SK-N-SH treated with all-trans-retinoic acid at 6 μM for 48 hours (cell line): ENCODE measurements at regions not wholly inside any gene's neighbourhood (a gene's known extent, or its start where the extent isn't known, plus 50 kb on each side); places are given as distances from the start of the nearest gene placed in this dataset.

Source experiments
- ATAC-seq: fragments of 200-7000 bp; cut with Tn5 transposase; 3 replicates; pipeline ENCODE4 v1.9.1; 2020; ENCODE audit warnings: mild to moderate bottlenecking, moderate library complexity
- ARNTL ChIP-seq: fragments of 450-650 bp; formaldehyde crosslinking; IDR thresholded peaks from 2 replicates; pipeline ENCODE4 v1.5.0; 2020; ENCODE audit warnings: low read depth, mild to moderate bottlenecking, moderate library complexity, borderline replicate concordance
- CSDC2 ChIP-seq: fragments of 250-450 bp; sonication (Bioruptor Pico); IDR thresholded peaks from 2 replicates; pipeline ENCODE4 v1.5.0; 2020; ENCODE audit warnings: mild to moderate bottlenecking, moderate library complexity
- ESRRG ChIP-seq: fragments of 250-450 bp; sonication (Bioruptor Pico); IDR thresholded peaks from 2 replicates; pipeline ENCODE4 v1.6.1; 2021; ENCODE audit warnings: mild to moderate bottlenecking
- ISL1 ChIP-seq: fragments of 250-450 bp; sonication (Bioruptor Pico); IDR thresholded peaks from 2 replicates; pipeline ENCODE4 v2.1.2; 2022; ENCODE audit warnings: mild to moderate bottlenecking, moderate library complexity
- PPARA ChIP-seq: fragments of 250-450 bp; sonication (Bioruptor Pico); IDR thresholded peaks from 2 replicates; pipeline ENCODE4 v1.5.0; 2020; ENCODE audit warnings: mild to moderate bottlenecking, borderline replicate concordance
- RARB ChIP-seq: fragments of 250-450 bp; sonication (Bioruptor Pico); IDR thresholded peaks from 2 replicates; pipeline ENCODE4 v1.8.0; 2021; ENCODE audit warnings: mild to moderate bottlenecking, moderate library complexity
- SNAI2 ChIP-seq: fragments of 250-450 bp; sonication (Bioruptor Pico); IDR thresholded peaks from 2 replicates; pipeline ENCODE4 v1.5.0; 2020; ENCODE audit warnings: mild to moderate bottlenecking, moderate library complexity
- TCF4 ChIP-seq: fragments of 250-450 bp; sonication (Bioruptor Pico); IDR thresholded peaks from 2 replicates; pipeline ENCODE4 v1.8.0; 2021; ENCODE audit warnings: mild to moderate bottlenecking, moderate library complexity, borderline replicate concordance
- TOX ChIP-seq: fragments of 250-450 bp; sonication (Bioruptor Pico); IDR thresholded peaks from 2 replicates; pipeline ENCODE4 v1.8.0; 2021; ENCODE audit warnings: mild to moderate bottlenecking, moderate library complexity, borderline replicate concordance
- ZC3H10 ChIP-seq: fragments of 250-450 bp; sonication (Bioruptor Pico); IDR thresholded peaks from 2 replicates; pipeline ENCODE4 v1.5.1; 2021; ENCODE audit warnings: mild to moderate bottlenecking, moderate library complexity
- ZFP3 ChIP-seq: fragments of 250-450 bp; sonication (Bioruptor Pico); IDR thresholded peaks from 2 replicates; pipeline ENCODE4 v1.5.0; 2020; ENCODE audit warnings: mild to moderate bottlenecking, moderate library complexity
- ZFP30 ChIP-seq: fragments of 450-650 bp; formaldehyde crosslinking; IDR thresholded peaks from 2 replicates; pipeline ENCODE4 v1.5.0; 2022; ENCODE audit warnings: mild to moderate bottlenecking, moderate library complexity
- ZNF8 ChIP-seq: fragments of 450-650 bp; formaldehyde crosslinking; IDR thresholded peaks from 2 replicates; pipeline ENCODE4 v1.5.0; 2020; ENCODE audit warnings: mild to moderate bottlenecking, moderate library complexity
- TF ChIP-seq, protein P1 (sequence below): fragments of 250-450 bp; sonication (Bioruptor Pico); IDR thresholded peaks from 2 replicates; pipeline ENCODE4 v1.5.1; 2021; ENCODE audit warnings: mild to moderate bottlenecking, moderate library complexity
- TF ChIP-seq, protein P2 (sequence below): fragments of 250-450 bp; sonication (Bioruptor Pico); IDR thresholded peaks from 2 replicates; pipeline ENCODE4 v1.8.0; 2020; ENCODE audit warnings: mild to moderate bottlenecking, moderate library complexity, borderline replicate concordance
- TF ChIP-seq, protein P3 (sequence below): fragments of 250-450 bp; sonication (Bioruptor Pico); IDR thresholded peaks from 2 replicates; pipeline ENCODE4 v1.8.0; 2021; ENCODE audit warnings: low read depth, mild to moderate bottlenecking, moderate library complexity, borderline replicate concordance
- TF ChIP-seq, protein P4 (sequence below): fragments of 250-450 bp; sonication (Bioruptor Pico); IDR thresholded peaks from 2 replicates; pipeline ENCODE4 v1.5.0; 2020; ENCODE audit warnings: mild to moderate bottlenecking, moderate library complexity
- TF ChIP-seq, protein P5 (sequence below): fragments of 250-450 bp; sonication (Bioruptor Pico); IDR thresholded peaks from 2 replicates; pipeline ENCODE4 v1.5.1; 2020; ENCODE audit warnings: low read depth, mild to moderate bottlenecking, moderate library complexity

DNA sequence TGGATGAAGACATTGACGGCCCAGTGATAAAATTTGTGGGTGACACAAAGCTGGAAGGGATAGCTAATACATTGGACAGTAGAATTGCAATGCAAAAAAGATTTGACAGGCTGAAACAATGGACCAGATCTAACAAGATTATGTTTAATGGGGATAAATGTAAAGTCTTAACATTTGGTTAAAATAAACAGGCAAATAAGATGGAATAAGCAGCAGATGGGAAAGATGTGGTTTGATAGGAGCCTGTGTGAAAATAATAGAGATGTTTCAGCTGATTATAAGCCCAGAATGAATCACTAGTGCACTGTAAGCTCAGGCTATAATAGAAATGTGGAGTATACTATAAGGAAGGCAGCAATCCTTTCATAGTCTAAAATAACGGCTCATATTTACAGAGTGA, 66.2 kb upstream of the NHLH2 start:
- TF ChIP-seq ESRRG (CRISPR knock-in tag) (no peak), TOX (CRISPR knock-in tag) (no peak), TCF4 (CRISPR knock-in tag) (peak; percentile 53; the same call in 1 of the 2 replicates)

DNA sequence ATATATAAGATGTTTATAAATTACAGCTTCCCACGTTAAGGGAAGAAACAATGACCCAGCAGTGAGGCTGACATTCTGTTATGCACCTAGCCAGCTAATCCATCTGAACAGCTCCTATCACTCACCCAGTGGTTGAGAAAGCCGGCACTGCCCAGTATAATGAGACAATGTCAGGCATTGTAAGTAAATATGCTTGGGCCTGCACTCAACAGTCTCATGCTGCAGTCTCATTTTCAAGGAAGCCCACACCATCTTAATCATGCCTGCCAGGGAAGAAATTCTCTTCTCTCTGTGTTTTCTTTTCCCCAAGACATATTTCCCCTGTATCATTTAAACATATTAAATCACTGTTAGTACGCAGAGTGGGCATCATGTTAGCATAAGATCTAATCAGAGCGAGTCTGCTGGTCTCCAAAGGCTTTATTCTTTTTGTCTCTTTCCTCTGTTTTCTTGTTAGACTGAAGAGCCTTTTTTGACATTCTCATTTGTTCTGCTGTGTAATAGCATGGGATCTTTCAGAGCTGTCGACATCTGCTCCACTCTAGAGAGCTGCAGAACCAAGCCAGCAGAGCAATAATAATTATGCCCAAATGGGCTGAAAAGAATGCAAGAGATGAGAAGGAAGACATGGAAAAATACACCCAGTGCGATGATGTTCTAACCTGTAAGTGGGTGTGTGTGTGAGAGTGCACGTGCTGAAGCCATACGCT, 67.6 kb upstream of the SLC22A15 start:
- ATAC-seq = no peak
- TF ChIP-seq CSDC2 (CRISPR knock-in tag) (no peak), RARB (no peak), ZC3H10 (no peak), ESRRG (CRISPR knock-in tag) (no peak), ISL1 (CRISPR knock-in tag) (no peak), PPARA (CRISPR knock-in tag) (no peak), TCF4 (CRISPR knock-in tag) (no peak), ZNF8 (CRISPR knock-in tag) (no peak), TOX (CRISPR knock-in tag) (no peak), SNAI2 (CRISPR knock-in tag) (no peak), ZFP3 (CRISPR knock-in tag) (no peak), ZFP30 (no peak)
- TF ChIP-seq, protein P1, sequence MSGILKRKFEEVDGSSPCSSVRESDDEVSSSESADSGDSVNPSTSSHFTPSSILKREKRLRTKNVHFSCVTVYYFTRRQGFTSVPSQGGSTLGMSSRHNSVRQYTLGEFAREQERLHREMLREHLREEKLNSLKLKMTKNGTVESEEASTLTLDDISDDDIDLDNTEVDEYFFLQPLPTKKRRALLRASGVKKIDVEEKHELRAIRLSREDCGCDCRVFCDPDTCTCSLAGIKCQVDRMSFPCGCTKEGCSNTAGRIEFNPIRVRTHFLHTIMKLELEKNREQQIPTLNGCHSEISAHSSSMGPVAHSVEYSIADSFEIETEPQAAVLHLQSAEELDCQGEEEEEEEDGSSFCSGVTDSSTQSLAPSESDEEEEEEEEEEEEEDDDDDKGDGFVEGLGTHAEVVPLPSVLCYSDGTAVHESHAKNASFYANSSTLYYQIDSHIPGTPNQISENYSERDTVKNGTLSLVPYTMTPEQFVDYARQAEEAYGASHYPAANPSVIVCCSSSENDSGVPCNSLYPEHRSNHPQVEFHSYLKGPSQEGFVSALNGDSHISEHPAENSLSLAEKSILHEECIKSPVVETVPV = no peak
- TF ChIP-seq, protein P2, sequence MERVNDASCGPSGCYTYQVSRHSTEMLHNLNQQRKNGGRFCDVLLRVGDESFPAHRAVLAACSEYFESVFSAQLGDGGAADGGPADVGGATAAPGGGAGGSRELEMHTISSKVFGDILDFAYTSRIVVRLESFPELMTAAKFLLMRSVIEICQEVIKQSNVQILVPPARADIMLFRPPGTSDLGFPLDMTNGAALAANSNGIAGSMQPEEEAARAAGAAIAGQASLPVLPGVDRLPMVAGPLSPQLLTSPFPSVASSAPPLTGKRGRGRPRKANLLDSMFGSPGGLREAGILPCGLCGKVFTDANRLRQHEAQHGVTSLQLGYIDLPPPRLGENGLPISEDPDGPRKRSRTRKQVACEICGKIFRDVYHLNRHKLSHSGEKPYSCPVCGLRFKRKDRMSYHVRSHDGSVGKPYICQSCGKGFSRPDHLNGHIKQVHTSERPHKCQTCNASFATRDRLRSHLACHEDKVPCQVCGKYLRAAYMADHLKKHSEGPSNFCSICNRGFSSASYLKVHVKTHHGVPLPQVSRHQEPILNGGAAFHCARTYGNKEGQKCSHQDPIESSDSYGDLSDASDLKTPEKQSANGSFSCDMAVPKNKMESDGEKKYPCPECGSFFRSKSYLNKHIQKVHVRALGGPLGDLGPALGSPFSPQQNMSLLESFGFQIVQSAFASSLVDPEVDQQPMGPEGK (CRISPR knock-in tag) = no peak
- TF ChIP-seq, protein P3, sequence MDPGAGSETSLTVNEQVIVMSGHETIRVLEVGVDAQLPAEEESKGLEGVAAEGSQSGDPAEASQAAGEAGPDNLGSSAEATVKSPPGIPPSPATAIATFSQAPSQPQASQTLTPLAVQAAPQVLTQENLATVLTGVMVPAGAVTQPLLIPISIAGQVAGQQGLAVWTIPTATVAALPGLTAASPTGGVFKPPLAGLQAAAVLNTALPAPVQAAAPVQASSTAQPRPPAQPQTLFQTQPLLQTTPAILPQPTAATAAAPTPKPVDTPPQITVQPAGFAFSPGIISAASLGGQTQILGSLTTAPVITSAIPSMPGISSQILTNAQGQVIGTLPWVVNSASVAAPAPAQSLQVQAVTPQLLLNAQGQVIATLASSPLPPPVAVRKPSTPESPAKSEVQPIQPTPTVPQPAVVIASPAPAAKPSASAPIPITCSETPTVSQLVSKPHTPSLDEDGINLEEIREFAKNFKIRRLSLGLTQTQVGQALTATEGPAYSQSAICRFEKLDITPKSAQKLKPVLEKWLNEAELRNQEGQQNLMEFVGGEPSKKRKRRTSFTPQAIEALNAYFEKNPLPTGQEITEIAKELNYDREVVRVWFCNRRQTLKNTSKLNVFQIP (CRISPR knock-in tag) = no peak
- TF ChIP-seq, protein P4, sequence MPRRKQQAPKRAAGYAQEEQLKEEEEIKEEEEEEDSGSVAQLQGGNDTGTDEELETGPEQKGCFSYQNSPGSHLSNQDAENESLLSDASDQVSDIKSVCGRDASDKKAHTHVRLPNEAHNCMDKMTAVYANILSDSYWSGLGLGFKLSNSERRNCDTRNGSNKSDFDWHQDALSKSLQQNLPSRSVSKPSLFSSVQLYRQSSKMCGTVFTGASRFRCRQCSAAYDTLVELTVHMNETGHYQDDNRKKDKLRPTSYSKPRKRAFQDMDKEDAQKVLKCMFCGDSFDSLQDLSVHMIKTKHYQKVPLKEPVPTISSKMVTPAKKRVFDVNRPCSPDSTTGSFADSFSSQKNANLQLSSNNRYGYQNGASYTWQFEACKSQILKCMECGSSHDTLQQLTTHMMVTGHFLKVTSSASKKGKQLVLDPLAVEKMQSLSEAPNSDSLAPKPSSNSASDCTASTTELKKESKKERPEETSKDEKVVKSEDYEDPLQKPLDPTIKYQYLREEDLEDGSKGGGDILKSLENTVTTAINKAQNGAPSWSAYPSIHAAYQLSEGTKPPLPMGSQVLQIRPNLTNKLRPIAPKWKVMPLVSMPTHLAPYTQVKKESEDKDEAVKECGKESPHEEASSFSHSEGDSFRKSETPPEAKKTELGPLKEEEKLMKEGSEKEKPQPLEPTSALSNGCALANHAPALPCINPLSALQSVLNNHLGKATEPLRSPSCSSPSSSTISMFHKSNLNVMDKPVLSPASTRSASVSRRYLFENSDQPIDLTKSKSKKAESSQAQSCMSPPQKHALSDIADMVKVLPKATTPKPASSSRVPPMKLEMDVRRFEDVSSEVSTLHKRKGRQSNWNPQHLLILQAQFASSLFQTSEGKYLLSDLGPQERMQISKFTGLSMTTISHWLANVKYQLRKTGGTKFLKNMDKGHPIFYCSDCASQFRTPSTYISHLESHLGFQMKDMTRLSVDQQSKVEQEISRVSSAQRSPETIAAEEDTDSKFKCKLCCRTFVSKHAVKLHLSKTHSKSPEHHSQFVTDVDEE (CRISPR knock-in tag) = no peak
- TF ChIP-seq, all 23 proteins: peak for 0

More for the DNA sequence above, 66.2 kb upstream of the NHLH2 start:
- ATAC-seq = no peak

DNA sequence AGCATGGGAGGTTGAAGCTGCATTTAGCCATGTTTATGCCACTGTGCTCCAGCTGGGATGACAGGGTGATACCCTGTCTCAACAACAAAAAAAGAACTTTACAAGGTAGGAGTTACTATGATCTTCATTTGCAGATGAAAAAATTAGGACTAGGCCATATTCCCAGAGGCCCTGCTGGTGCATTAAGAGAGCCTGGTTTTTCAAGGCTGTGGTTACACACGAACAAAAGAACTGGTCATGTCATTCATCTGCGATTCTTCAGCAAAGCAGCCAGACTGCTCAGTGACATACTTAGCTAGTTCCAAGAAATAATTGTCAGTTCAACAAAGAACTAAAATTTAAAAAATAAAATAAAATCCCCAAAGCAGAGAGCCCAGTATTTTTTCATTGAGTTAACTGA, 66.1 kb upstream of the SLC22A15 start:
- ATAC-seq = no peak
- no peak for TF ChIP-seq ARNTL
- TF ChIP-seq ZC3H10 = no peak
- TF ChIP-seq, protein P3 (CRISPR knock-in tag) = no peak
- TF ChIP-seq PPARA (CRISPR knock-in tag) = no peak
- no peak for TF ChIP-seq CSDC2 (CRISPR knock-in tag)
- TF ChIP-seq TOX (CRISPR knock-in tag) = no peak
- no peak for TF ChIP-seq TCF4 (CRISPR knock-in tag)
- no peak for TF ChIP-seq SNAI2 (CRISPR knock-in tag)
- no peak for TF ChIP-seq ZFP3 (CRISPR knock-in tag)
- no peak for TF ChIP-seq ESRRG (CRISPR knock-in tag)
- TF ChIP-seq, protein P2 (CRISPR knock-in tag) = no peak
- TF ChIP-seq ISL1 (CRISPR knock-in tag) = no peak
- TF ChIP-seq, protein P5, sequence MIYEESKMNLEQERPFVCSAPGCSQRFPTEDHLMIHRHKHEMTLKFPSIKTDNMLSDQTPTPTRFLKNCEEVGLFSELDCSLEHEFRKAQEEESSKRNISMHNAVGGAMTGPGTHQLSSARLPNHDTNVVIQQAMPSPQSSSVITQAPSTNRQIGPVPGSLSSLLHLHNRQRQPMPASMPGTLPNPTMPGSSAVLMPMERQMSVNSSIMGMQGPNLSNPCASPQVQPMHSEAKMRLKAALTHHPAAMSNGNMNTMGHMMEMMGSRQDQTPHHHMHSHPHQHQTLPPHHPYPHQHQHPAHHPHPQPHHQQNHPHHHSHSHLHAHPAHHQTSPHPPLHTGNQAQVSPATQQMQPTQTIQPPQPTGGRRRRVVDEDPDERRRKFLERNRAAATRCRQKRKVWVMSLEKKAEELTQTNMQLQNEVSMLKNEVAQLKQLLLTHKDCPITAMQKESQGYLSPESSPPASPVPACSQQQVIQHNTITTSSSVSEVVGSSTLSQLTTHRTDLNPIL (CRISPR knock-in tag) = no peak
- no peak for TF ChIP-seq ZFP30
- TF ChIP-seq, protein P1 = no peak
- no peak for TF ChIP-seq RARB
